ENCODE measurements at regions not wholly inside any gene's neighbourhood (a gene's known extent, or its start where the extent isn't known, plus 50 kb on each side); places are given as distances from the start of the nearest gene placed in this dataset.

GRCh38 chr6:6916598-6916997 is 191.2 kb upstream of the RREB1 start:
- no peak overlapping the region for H3K4me3 ChIP-seq
- intact Hi-C loops (cut with DNase I, micrococcal nuclease) = no loop called here
- ATAC-seq (peak; percentile 11), DNase-seq (no peak)
- H3K4me1 ChIP-seq (ENCODE audit: low read depth) = peaks cover 11% of the 10 kb centered on the region
- no peak for TF ChIP-seq CTCF (IDR thresholded peaks at IDR 0.05)
- H3K36me3 ChIP-seq (ENCODE audit: low read depth) = no peaks in the 10 kb centered on the region
- no peaks in the 10 kb centered on the region for H3K9me3 ChIP-seq

- no peak for TF ChIP-seq CTCF (IDR thresholded peaks at IDR 0.05)
Observed at GRCh38 chr6:6918216-6918983, 189.4 kb upstream of the RREB1 start.

DNA sequence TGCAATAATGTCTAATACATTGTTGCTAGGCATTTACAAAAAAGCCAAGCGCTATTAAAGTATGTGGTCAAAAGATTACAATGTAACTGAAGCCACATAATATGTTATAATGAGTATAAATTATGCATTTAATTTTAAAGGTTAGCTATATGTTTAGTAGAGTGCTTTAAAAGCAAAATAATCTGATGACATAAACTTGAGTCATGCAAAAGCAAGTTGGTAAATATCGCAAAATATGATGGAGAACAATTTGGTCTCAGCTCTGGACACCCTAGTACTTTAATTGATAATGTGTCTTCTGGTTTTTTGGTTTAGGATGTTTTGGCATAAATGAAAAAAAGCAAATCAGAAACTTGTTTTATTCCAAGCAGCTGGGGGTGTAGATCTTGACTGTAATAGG is 188.6 kb upstream of the RREB1 start:
- Histone ChIP-seq H3K36me3 (ENCODE audit: low read depth) (no peaks in the 10 kb centered on the region), H3K4me1 (ENCODE audit: low read depth) (peaks cover 11% of the 10 kb centered on the region), H3K4me3 (no peak overlapping the region), H3K9me3 (no peaks in the 10 kb centered on the region)
- intact Hi-C loops (cut with DNase I, micrococcal nuclease) = no loop called here
- DNase-seq = no peak
- no peak for TF ChIP-seq CTCF (IDR thresholded peaks at IDR 0.05)
- no peak for ATAC-seq

More at GRCh38 chr6:6918216-6918983, 189.4 kb upstream of the RREB1 start:
- intact Hi-C loops (cut with DNase I, micrococcal nuclease) = no loop called here
- Histone ChIP-seq H3K4me1 (ENCODE audit: low read depth) (peaks cover 11% of the 10 kb centered on the region), H3K36me3 (ENCODE audit: low read depth) (no peaks in the 10 kb centered on the region), H3K9me3 (no peaks in the 10 kb centered on the region), H3K4me3 (no peak overlapping the region)
- no peak for DNase-seq
- ATAC-seq = no peak

DNA sequence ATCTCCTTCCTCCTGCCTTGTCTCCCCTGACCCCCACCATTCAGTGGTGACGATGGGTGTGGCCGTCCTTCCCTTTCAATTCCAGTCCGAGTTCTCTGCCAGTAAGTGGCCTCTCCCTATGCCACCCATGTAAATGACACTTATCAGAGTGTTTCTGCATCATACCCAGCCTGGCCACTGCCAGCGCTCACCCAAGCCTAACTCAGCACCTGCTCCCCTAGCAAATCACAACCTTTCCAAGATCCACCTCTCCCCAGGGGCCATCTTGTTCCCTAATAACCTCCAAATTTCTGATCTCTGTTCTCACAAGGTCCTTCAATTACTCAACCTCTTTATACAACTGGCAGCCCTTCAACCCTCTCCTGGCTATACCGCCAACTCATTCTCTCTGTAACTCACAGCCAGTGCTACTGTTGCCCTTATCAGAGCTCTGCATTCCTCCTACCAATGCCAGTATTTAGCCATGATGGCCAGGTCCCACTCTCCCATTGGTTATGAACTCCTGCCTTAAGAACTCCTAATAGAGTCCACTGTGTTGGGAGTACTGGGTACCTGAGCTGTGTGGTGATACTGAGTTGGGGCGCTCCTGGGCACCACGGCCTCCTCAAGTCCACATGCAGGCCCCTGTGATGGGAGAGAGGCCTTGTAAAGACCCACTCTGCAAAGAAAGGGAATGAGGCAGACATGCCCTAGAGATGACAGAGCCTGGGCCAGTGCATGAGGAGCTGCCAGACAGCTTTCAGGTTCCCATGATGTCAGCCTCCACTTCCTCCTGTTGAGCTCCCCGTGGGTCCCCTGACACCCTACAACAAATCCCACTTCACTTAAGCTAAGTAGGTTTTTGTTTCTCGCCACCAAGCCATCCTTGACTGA is 187.4 kb upstream of the RREB1 start:
- TF ChIP-seq CTCF (IDR thresholded peaks at IDR 0.05) = no peak
- DNase-seq (no peak), ATAC-seq (peak; percentile 38)
- H3K36me3 ChIP-seq (ENCODE audit: low read depth) = no peaks in the 10 kb centered on the region
- no peak overlapping the region for H3K4me3 ChIP-seq
- H3K4me1 ChIP-seq (ENCODE audit: low read depth) = peaks cover 8% of the 10 kb centered on the region
- no peaks in the 10 kb centered on the region for H3K9me3 ChIP-seq
- intact Hi-C loops (cut with DNase I, micrococcal nuclease) = no loop called here

- intact Hi-C loops (cut with DNase I, micrococcal nuclease) = no loop called here
- TF ChIP-seq CTCF (IDR thresholded peaks at IDR 0.05) = no peak
- Histone ChIP-seq H3K4me3 (no peak overlapping the region), H3K9me3 (no peaks in the 10 kb centered on the region), H3K4me1 (ENCODE audit: low read depth) (peaks cover 2% of the 10 kb centered on the region), H3K36me3 (ENCODE audit: low read depth) (no peaks in the 10 kb centered on the region)
- ATAC-seq (no peak), DNase-seq (no peak)
Observed at GRCh38 chr6:6920987-6921313, 186.8 kb upstream of the RREB1 start.
